Stomach (tissue), 4 donors: ENCODE measurements at regions not wholly inside any gene's neighbourhood (a gene's known extent, or its start where the extent isn't known, plus 50 kb on each side); places are given as distances from the start of the nearest gene placed in this dataset.

Experiments used
- EP300 ChIP-seq: sonication (generic); formaldehyde crosslinking; IDR thresholded peaks from one replicate; pipeline ENCODE4 v1.6.1; 2017; ENCODE audit warnings: antibody characterized with exemption
- POLR2A ChIP-seq, 4 donors: fragments of 450-650 bp; IDR thresholded peaks; one replicate each; pipeline ENCODE4 v1.6.1; 2016; ENCODE audit warnings: antibody characterized with exemption in 4 of 4, control low read depth in 2 of 4, mild to moderate bottlenecking in 1 of 4, moderate library complexity in 1 of 4
- POLR2AphosphoS5 ChIP-seq, 3 donors: sonication (generic); formaldehyde crosslinking; IDR thresholded peaks; one replicate each; pipeline ENCODE4 v1.6.1; 2016; ENCODE audit warnings: antibody characterized with exemption in 3 of 3

DNA sequence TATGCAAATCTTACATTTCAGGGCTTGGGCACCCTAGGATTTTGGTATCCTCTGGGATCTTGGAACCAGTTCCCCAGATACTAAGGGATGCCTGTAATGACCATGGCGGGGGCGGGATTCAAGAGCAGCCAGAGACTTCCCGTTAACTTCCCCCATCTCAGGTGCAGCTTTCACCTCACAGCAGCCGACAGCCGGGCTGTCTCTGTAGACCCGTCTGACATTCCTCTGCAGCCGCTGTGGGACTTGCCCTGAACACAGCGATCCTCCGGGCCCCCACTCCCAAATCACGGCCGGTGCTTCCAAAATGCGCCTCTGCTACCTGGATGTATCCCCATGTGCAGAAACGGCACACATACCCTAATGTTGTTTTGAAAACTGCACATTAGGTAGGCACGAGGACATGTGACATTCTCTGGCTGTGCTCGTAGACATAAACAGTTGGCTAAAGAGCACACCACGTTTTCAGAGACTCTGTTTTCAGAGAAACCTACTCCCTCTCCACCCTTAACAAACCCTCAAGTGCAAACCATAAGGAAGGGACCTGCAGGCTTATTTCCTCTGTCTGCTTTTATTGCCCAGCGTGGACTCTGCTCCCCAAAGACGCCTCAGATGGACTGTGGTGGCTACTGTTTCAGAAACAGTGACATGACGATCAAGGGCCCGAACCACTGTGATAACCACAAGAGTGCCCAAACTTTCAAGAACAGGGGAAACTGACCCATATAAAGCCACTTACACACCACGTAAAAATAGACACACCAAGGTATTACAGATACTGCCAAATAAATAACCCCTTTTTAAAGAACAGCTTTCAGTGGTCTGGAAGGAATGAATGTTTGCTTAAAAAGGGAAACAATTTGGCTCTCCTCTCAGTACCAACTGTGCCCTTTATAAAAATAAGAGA lies 72.9 kb upstream of the FOXC1 start:
- TF ChIP-seq POLR2A (IDR thresholded peaks at IDR 0.05): no peak
- no peak for TF ChIP-seq POLR2AphosphoS5 (IDR thresholded peaks at IDR 0.05)
- TF ChIP-seq EP300: no peak
